Forelimb muscle (tissue), 1 donor: ENCODE measurements at regions not wholly inside any gene's neighbourhood (a gene's known extent, or its start where the extent isn't known, plus 50 kb on each side); places are given as distances from the start of the nearest gene placed in this dataset.
"Not testable (repeated sequence)": the region's sequence is repeated elsewhere in the genome, so short reads cannot be mapped to it uniquely, and the experiment has no call there.

Experiments used
- DNase-seq: peaks from one replicate; pipeline ENCODE4 v3.0.0-alpha.2; 2013; ENCODE audit warnings: low read depth

DNA sequence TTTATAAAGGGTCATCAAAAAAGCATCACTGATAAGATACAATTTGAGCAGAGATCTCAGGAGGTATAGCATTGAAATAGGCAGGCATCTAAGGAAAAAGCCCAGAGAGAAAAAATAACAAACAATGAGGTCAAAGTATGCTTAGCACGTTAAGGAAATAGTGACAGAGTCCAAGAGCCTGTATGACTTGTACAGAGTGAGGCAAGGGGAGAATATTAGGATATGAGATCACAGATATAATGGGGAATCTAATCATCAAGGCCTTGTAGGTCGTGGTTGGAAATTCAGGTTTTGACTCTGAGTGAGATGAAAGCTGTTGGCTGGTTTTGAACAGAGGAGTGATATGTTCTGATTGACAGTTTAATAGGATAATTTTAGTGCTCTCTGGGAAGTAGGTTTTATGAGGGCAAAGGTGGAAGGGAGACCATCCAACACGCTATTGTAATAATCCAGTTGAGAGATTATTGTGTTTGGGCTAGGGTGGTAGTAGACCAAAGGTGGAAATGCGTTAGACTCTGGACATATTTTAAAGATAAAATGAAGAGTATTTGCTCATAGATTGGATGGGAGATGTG lies 644.6 kb upstream of the TMPRSS15 start:
- DNase-seq = no peak

DNA sequence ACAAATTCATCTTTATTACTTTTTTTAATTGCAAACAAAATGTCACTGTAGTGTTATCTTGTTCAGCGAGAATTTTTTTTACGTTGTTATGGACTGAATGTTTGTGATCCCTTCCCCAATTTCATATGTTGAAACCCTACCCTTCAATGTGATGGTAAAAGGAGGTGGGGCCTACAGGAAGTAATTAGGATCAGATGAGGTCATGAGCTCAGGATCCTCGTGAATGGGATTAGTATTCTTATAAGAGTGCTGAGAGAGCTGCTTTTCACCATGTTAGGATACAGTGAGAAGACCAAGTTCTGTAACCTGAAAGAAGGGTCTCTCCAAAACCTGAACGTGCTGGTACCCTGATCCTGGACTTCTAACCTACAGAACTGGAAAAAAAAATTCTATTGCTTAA lies 646.0 kb upstream of the TMPRSS15 start:
- DNase-seq = no peak

DNA sequence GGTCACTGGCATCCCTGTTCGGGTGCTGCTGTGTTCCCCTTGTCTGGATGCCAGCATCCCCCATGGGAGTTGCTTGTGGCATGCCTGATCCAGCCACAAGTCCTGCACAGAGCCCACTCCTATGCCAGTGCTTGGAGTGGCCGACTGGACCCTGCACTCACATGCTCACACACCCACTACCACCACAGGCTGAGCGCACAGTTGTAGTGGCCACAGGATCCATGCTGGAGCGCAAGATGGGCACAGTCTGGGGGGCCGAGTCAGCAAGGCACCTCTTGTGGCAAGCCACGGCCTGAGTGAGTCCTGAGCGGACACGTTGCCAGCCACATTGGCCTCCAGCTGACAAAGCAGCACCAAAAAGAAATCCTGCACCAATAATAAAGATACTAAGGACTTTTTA lies 661.6 kb upstream of the TMPRSS15 start:
- no peak for DNase-seq

DNA sequence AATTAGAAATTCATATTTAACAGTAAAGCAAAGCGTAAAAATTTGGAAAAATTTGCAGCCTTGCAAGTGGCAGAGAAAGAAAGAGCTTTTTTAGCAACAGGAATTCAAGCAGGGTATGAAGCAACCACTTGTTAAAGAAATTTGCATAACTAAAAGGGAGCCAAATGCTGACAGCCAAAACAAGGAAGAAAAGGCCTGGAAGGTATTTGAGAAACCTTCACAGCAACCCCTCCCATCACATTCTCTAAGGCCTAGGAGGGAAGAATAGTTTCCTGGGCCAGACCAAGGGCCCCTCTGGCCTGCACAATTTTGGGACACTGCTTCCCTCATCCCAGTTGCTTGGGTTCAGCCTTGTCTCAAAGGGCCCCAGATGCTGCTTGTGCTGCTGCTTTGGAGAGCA lies 672.4 kb upstream of the TMPRSS15 start:
- DNase-seq = no peak

DNA sequence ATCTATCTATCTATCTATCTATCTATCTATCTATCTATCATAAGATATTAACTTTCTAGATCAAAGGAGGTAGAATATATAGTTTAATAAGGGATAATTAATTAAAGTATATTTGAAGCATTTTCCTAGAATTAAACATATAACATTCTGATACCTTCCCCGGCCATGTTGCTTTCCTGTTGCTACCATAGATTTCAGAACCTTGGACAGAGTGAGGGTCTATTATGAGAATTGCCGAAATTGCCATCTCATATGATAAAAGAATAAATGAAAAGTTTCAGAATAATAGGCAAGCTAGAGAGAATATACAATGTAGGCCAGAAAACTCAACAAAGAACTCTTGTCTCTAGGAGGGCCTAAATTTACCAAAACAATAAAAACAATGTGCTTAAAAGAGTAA lies 706.1 kb upstream of the TMPRSS15 start:
- DNase-seq = no peak

DNA sequence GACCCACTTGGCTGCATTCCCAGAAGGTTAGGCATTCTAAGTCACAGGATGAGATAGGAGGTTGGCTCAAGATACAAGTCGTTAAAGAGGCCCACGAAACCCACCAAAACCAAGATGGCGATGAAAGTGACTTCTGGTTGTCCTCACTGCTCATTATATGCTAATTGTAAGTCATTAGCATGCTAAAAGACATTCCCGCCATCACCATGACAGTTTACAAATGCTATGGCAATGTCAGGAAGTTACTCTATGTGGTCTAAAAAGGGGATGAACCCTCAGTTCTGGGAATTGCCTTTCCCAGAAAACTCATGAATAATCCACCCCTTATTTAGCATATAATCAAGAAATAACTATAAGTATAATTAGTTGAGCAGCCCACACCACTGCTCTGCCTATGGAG lies 715.7 kb upstream of the TMPRSS15 start:
- not testable (repeated sequence) for DNase-seq

DNA sequence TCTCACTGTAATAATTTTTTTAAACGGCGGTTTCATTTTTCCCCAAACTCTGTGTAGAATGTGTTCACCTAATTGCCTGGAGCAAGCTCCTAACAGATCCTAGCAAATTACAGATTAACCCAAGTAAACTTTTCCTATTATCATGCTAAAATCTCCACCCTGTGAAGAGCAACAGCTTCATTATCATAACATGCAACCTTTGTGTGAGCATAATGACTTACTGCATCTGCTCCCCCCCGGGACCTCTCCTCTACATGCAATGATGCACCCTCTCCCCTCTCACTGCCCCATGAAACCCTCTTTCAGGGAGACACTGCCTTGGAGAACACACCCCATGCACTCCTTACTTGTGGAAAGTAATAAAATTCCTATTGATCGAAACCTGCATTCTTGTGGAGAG lies 717.0 kb upstream of the TMPRSS15 start:
- DNase-seq = no peak

DNA sequence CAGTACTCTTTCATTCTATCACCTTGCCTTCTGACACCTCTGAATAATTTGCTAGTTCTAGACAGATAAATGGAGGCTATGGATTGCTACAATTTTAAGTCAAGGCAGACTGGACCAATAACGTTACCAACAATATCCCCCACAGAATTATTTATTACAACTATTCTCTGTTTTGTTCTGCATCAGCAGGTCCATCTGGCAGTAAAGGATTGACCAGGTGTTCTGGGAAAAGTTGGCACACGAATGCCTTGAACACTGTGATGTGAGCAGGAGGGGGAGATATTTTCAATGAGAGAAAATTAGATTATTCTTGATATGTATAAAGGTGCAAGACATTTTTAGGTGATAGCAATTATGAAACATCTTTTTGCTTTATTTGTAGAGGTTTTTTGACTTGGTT lies 718.8 kb upstream of the TMPRSS15 start:
- no peak for DNase-seq

DNA sequence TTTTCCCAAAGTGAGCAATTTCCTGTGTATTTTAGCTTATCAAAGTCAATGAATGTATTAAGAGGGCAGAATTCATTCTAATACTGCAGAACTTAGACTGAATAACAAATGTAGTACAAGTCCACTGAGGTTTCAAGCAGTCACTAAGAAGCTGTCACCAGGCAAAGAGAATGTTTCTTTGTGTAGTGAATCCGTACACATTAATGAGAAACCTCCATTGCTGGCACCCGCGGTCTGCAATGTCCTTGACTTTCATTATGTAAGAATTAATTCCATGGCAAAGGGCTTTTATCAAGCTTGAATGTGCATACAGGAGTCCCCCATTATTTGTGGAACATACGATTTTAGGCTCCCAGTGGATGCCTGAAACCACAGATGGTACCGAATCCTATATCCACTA lies 719.5 kb upstream of the TMPRSS15 start:
- no peak for DNase-seq

DNA sequence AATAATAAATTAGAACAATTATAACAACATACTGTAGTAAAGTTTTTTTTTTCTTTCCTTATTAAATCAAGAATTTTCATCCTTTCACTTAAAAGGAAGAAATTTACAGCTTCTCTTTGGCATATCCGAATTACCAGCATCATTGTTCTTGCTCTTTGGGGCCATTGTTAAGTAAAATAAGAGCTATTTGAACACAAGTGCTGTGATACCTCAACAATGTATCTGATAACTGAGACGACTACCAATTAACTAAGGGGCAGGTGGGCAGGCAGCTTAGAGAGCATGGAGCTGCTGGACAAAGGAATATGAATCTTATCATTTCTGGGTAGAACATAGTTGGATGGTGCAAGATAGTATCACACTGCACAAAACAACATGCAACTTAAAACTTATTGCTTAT lies 719.9 kb upstream of the TMPRSS15 start:
- no peak for DNase-seq

DNA sequence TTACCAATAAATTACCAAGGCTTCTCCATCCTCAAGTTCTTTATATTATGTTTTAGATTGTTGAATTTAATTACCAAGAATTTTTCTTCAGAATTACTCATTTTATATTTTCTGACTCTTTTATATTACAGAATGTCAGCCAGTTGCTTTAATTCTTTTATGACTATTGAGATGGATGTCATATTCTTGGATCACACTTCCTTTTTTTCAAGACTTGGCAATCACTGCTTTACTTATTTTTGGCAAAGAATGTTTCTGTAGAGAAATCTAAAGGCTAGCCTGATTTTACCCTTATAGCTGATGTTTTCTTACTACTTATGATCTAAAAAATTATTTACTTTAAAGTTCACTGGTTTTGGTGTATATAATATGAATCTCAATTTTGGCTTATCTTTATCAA lies 721.1 kb upstream of the TMPRSS15 start:
- no peak for DNase-seq

DNA sequence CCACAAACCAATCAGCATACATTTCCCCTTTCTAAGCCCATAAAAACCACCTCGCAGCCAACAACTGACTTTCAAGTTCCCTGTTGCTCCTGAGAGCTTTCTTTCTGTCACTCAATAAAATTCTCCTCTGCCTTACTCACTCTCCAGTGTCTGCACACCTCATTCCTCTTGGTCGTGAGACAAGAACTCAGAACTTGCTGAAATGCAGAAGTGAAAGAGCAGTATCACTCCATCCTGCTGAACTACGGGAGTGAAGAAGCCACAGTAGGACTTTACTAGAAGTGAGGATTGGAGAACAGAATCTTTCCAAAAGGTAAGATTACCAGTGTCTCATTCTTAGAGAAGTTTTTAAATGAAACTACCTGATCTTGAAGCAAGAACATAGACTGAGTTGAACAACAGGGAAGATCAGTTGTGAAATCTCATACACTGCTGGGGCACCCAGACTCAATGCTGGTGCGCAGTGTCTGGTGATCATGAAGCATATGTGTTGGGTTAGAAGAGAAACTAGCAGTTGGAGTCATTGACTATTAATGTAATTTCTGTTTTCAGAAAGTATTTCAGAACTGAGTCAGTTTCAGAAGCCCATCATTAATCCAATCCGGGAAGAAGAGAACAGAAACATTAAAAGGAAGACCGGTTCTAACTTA lies 726.9 kb upstream of the TMPRSS15 start:
- DNase-seq = no peak

DNA sequence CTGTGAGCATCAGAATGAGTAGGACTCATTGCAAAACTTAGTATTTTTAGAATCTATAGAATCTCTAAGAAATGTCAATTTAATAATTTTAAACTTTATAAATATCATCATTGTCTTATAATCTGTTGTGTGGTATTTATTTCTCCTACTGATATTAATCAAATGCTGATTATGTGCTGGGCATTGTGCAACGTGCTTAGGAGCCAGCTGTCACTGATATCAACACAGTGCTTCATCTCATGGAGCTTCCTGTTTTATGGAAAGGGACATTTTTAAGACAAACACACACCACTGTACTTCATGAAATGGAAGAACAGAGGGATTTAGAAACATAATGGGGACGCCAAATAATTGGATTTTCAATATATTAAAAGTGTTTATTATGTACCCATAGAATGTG lies 737.9 kb upstream of the TMPRSS15 start:
- no peak for DNase-seq

DNA sequence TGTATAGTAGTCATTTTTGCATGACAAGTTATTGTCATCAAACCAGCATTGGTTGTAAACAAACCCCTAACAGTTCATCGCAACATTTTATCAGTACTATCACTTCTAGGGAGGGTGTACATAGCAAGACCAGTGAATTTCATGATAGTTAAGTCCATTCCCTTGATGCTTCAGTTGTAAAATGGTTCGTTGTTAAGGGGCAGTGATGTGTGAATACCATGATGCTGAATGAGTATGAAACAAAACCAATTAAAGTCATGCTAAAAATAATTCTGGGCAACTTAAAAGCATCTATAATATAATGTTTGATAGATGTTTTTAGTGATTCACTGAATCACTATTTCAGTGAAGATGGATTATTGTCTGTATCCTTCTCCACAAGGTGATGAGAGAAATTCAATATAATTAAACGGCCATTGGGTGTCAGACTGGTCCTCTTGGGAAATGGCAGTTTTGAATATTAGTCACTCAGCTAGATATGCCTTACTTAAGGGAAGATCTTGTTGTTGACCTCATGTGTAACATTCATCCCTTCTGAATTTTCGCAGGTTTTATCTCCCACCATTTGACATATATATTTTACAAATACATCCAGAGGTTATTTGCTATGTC lies 742.2 kb upstream of the TMPRSS15 start:
- DNase-seq = no peak

DNA sequence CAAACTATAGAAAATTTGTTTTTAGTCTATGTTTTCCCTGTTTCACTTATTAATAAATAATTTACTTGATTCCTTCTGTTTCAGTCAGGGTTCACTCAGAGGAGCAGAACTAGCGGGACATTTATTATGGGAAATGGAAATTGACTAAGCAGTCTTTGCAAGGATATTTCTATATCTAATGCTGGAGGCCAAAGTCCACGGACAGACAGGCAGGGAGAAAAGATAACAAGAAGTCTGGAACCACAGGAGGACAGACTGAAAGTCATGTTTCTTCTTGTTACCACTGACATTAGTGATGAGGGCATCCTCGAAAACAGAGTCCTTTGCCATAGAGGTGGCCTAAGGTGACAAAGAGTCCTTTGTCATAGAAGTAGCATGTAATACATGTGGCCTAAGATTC lies 744.5 kb upstream of the TMPRSS15 start:
- no peak for DNase-seq

DNA sequence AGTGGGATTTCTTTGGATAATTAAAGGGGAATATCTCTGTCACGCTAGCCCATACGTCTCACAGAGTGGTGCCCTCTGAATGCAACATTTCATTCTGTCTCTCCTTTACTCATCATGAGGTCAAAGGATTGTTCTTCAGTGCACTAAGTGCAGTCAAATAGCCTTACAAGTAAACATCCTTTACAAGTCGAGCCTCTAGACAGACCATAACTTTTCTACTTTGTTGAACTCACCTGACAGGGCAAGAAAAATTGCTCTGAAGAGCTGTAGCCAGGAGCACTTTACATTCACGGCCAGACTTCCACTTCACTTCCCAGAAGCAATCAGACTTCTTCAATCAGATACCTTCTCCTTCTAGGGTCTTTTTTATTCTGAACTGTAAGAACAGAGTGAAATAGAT lies 768.0 kb upstream of the TMPRSS15 start:
- DNase-seq = no peak

DNA sequence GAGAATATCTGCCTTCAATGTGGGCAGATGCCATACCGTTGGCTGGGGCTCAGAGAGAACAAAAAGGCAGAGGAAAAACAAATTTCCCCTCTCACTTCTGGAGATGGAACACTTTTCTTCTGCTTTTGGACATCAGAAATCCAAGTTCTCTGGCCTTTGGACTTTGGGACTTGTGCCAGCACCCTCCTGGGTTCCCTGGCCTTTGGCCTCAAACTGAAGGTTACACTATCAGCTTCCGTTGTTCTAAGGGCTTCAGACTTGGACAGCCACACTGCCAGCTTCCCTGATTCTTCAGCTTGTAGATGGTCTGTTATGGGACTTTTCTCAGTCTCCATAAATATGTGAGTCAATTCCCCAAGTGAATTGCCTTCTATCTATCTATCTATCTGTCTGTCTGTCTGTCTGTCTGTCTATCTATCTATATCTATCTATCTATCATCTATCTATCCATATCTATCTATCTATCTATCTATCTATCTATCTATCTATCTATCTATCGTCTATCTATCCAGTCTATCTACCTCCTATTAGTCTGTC lies 778.1 kb upstream of the TMPRSS15 start:
- DNase-seq = no peak

DNA sequence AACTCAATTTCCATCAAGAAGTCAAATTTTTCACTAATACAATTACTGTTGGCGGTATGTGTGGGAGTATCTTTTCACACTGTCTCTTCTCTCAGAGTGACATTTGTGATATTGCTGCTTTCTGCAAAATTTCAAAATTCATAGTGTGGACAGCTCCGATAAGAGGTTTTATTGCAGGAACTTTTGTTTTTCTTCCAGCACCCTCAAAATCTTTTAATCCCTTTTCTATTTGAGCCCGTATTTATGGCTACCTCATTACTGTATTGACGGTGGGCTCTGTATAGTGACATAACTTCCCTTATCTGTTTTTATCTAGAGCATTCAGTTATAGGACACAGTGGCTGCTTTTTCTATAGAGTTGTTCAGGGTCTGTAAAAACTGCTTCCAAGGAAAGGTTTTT lies 794.4 kb upstream of the TMPRSS15 start:
- DNase-seq = no peak

DNA sequence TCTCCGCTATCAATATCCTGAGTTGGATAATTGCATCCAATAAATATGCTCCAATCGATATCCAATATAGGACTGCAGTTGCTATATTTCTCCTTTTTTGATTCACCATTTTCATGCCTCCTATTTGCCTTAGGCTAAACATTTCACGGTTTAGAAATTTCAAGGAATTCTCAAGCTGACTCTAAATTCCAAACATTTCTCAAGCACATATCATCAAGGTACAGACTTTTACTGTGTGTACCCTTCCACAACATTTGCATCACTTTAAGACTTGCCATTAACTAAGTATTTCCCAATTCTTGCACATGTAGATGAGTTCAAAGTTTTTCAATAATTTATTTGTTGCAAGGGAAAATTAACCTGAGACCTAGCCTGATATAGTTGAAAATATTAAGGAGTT lies 795.2 kb upstream of the TMPRSS15 start:
- no peak for DNase-seq

DNA sequence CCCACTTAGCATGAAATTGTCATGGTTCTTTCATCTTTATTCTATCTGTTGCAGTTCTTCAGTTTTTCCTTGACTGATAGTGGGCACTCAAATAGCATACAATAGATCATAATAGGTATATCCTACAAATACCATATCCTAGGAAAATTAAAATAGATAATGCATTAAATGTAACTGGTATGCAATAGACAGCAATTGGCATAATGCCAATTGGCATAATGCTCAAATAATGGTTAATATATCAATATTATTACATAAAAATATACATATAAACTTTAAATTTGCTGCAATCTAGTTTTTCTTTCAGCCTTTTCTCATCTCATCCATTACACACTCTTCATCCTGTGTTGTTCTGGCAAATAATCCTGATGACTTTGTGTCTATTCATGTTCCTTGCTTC lies 814.6 kb upstream of the TMPRSS15 start:
- DNase-seq = no peak

DNA sequence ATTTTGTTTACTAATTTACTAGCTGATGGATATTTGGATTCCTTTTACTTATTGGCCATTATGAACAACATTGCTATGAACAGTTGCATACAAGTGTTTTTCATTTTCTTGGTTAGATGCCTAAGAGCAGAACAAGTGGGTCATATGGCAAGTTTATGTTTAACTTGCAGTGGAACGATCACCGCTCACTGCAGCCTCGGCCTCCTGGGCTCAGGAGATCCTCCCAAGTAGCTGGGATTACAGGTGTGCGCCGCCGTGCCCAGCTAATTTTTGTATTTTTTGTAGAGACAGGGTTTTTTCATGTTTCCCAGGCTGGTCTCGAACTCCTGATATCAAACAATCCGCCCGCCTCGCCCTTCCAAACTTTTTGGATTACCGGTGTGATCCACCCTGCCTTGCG lies 820.5 kb upstream of the TMPRSS15 start:
- no peak for DNase-seq

DNA sequence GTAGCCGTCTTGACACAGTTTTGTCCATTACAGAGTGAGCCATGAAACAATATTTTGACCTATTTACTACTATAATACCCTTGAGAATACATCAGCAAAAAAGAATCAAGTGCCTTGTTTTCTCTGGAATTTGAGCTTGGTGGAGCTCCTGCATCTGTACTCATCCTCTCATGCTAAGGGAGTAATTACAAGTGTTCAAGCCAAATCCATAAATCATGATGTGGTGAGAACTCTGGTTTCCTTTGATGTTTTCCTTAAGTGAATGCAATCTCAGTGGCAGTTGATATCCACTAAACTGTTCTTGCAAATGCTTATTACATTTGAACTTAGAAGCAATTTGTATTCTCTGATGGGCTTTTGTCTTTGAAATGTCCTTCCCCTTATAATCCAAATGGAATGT lies 824.6 kb upstream of the TMPRSS15 start:
- peak; percentile 9 for DNase-seq

DNA sequence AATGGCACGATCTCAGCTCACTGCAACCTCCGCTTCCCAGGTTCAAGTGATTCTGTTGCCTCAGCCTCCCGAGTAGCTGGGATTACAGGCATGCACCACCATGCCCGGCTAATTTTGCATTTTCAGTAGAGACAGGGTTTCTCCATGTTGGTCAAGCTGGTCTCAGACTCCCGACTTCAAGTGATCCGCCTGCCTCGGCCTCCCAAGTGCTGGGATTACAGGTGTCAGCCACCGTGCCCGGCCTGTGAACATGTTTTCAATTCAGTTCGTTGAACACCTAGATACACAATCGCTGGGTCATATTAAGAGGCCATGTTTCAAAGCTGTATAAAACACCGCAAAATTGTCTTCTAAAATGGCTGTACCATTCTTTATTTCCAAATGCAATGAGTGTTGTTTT lies 830.3 kb upstream of the TMPRSS15 start:
- not testable (repeated sequence) for DNase-seq
